Caco-2 (cell line): ENCODE measurements at regions not wholly inside any gene's neighbourhood (a gene's known extent, or its start where the extent isn't known, plus 50 kb on each side); places are given as distances from the start of the nearest gene placed in this dataset.

ENCODE experiments used
- BruUV-seq: library from RNA; stranded (reverse); fragments of 400-500 nt; replicated peaks from 2 replicates; lab custom pipeline; 2021; lab: Mats Ljungman, UMichigan
- CTCF ChIA-PET: fragments of 300-600 bp; sonication (Branson Sonifier 250); formaldehyde crosslinking; loops from one replicate; lab custom pipeline; 2022; ENCODE audit warnings: antibody characterized with exemption; lab: Charles Lee
- POLR2A ChIA-PET: fragments of 300-600 bp; sonication (Branson Sonifier 250); formaldehyde crosslinking; loops from one replicate; lab custom pipeline; 2022; ENCODE audit warnings: antibody characterized with exemption; lab: Charles Lee
- DNase-seq, 2 experiments: peaks; one replicate each; pipeline versions ENCODE4 v3.0.0 to v3.0.0-alpha.2; 2020 to 2022
- H3K27me3 ChIP-seq: replicated peaks from 2 replicates; pipeline ENCODE4 v1.6.0; 2011; ENCODE audit warnings: low read length; ENCODE audit not compliant: control insufficient read depth, insufficient read depth
- H3K36me3 ChIP-seq: 2 replicates; pipeline ENCODE4 v1.5.1; 2011; ENCODE audit warnings: low read length; ENCODE audit not compliant: control insufficient read depth, insufficient read depth
- H3K4me1 ChIP-seq: fragments of 250-450 bp; sonication (Bioruptor Pico); 2 replicates; pipeline ENCODE4 v1.5.1; 2020; ENCODE audit warnings: mild to moderate bottlenecking
- H3K4me3 ChIP-seq: 2 replicates; pipeline ENCODE4 v1.5.1; 2011; ENCODE audit warnings: low read depth, mild to moderate bottlenecking, control low read depth, low read length
- H3K9me3 ChIP-seq: fragments of 250-450 bp; sonication (Bioruptor Pico); 2 replicates; pipeline ENCODE4 v1.5.1; 2020; ENCODE audit warnings: mild to moderate bottlenecking, moderate library complexity
- H3K27ac Mint-ChIP-seq: one replicate; pipeline ENCODE4 v1.8.0; 2022; ENCODE audit warnings: mixed read lengths; ENCODE audit not compliant: unreplicated experiment
- H3K27me3 Mint-ChIP-seq: one replicate; pipeline ENCODE4 v1.8.0; 2022; ENCODE audit warnings: mixed read lengths; ENCODE audit not compliant: insufficient read depth, unreplicated experiment
- H3K36me3 Mint-ChIP-seq: one replicate; pipeline ENCODE4 v1.8.0; 2022; ENCODE audit warnings: mild to moderate bottlenecking, mixed read lengths; ENCODE audit not compliant: insufficient read depth, unreplicated experiment
- H3K4me1 Mint-ChIP-seq: one replicate; pipeline ENCODE4 v1.8.0; 2022; ENCODE audit warnings: low read depth, mixed read lengths; ENCODE audit not compliant: unreplicated experiment
- H3K4me3 Mint-ChIP-seq: one replicate; pipeline ENCODE4 v1.8.0; 2022; ENCODE audit warnings: mild to moderate bottlenecking, moderate library complexity, mixed read lengths; ENCODE audit not compliant: unreplicated experiment
- H3K9me3 Mint-ChIP-seq: one replicate; pipeline ENCODE4 v1.8.0; 2022; ENCODE audit warnings: mixed read lengths; ENCODE audit not compliant: unreplicated experiment
- CTCF ChIP-seq, 2 experiments: fragments of 200-600 bp in 1 of 2; IDR thresholded peaks; 1 replicate in 1 of 2; 2 replicates in 1 of 2; pipeline versions ENCODE4 v1.5.1 to v1.8.0; 2011 to 2022; ENCODE audit warnings: antibody characterized with exemption in 1 of 2, control low read depth in 1 of 2, inconsistent platforms in 1 of 2, low read depth in 1 of 2, low read length in 1 of 2, mild to moderate bottlenecking in 1 of 2, moderate library complexity in 1 of 2; ENCODE audit not compliant: insufficient read depth in 1 of 2, severe bottlenecking in 1 of 2, unreplicated experiment in 1 of 2
- intact Hi-C: fragments of 100-400 bp; cut with micrococcal nuclease; formaldehyde crosslinking; loops from one replicate; pipeline ENCODE4 v1.10.0; 2022; ENCODE audit not compliant: unreplicated experiment

GRCh38 chrX:94932278-94932965 is 1258.4 kb downstream of the FAM133A start:
- no peaks in the 10 kb centered on the region for H3K9me3 ChIP-seq
- CTCF ChIA-PET: no interaction called here
- H3K36me3 Mint-ChIP-seq: no peaks in the 10 kb centered on the region
- H3K27ac Mint-ChIP-seq: no peak overlapping the region
- no peaks in the 10 kb centered on the region for H3K27me3 Mint-ChIP-seq
- H3K9me3 Mint-ChIP-seq: no peaks in the 10 kb centered on the region
- DNase-seq: no peak
- intact Hi-C loops: no loop called here
- POLR2A ChIA-PET: no interaction called here
- H3K4me3 ChIP-seq: no peak overlapping the region
- no peaks in the 10 kb centered on the region for H3K4me1 ChIP-seq
- BruUV-seq: no TSS peak
- H3K27me3 ChIP-seq: no peaks in the 10 kb centered on the region
- no peak for TF ChIP-seq CTCF (IDR thresholded peaks at IDR 0.05; ENCODE audit: insufficient read depth in 1 of 2, low read depth in 1 of 2, low read length in 1 of 2, severe bottlenecking in 1 of 2, unreplicated experiment in 1 of 2)
- H3K4me3 Mint-ChIP-seq: no peak overlapping the region
- no peaks in the 10 kb centered on the region for H3K36me3 ChIP-seq
- no peaks in the 10 kb centered on the region for H3K4me1 Mint-ChIP-seq

GRCh38 chrX:94936722-94937121 is 1262.7 kb downstream of the FAM133A start:
- intact Hi-C loops: no loop called here
- POLR2A ChIA-PET: no interaction called here
- Histone ChIP-seq H3K4me1 (no peaks in the 10 kb centered on the region), H3K4me3 (no peak overlapping the region), H3K27me3 (no peaks in the 10 kb centered on the region), H3K9me3 (no peaks in the 10 kb centered on the region), H3K36me3 (no peaks in the 10 kb centered on the region)
- no peak for DNase-seq
- no peaks in the 10 kb centered on the region for H3K27me3 Mint-ChIP-seq
- TF ChIP-seq CTCF (IDR thresholded peaks at IDR 0.05; ENCODE audit: insufficient read depth in 1 of 2, low read depth in 1 of 2, low read length in 1 of 2, severe bottlenecking in 1 of 2, unreplicated experiment in 1 of 2): no peak
- no peak overlapping the region for H3K27ac Mint-ChIP-seq
- no TSS peak for BruUV-seq
- H3K36me3 Mint-ChIP-seq: no peaks in the 10 kb centered on the region
- H3K9me3 Mint-ChIP-seq: no peaks in the 10 kb centered on the region
- no peaks in the 10 kb centered on the region for H3K4me1 Mint-ChIP-seq
- H3K4me3 Mint-ChIP-seq: no peak overlapping the region
- CTCF ChIA-PET: no interaction called here

GRCh38 chrX:94937491-94937890 is 1263.5 kb downstream of the FAM133A start:
- CTCF ChIA-PET: no interaction called here
- Mint-ChIP-seq H3K4me1 (no peaks in the 10 kb centered on the region), H3K9me3 (no peaks in the 10 kb centered on the region), H3K4me3 (no peak overlapping the region), H3K27ac (no peak overlapping the region), H3K27me3 (no peaks in the 10 kb centered on the region), H3K36me3 (no peaks in the 10 kb centered on the region)
- POLR2A ChIA-PET: no interaction called here
- peak in 1 of 2 experiments; percentile 14 for DNase-seq
- no peak for TF ChIP-seq CTCF (IDR thresholded peaks at IDR 0.05; ENCODE audit: insufficient read depth in 1 of 2, low read depth in 1 of 2, low read length in 1 of 2, severe bottlenecking in 1 of 2, unreplicated experiment in 1 of 2)
- no peaks in the 10 kb centered on the region for H3K9me3 ChIP-seq
- no TSS peak for BruUV-seq
- intact Hi-C loops: no loop called here
- H3K27me3 ChIP-seq: no peaks in the 10 kb centered on the region
- H3K36me3 ChIP-seq: no peaks in the 10 kb centered on the region
- H3K4me3 ChIP-seq: no peak overlapping the region
- H3K4me1 ChIP-seq: no peaks in the 10 kb centered on the region
